ENCODE measurements at regions not wholly inside any gene's neighbourhood (a gene's known extent, or its start where the extent isn't known, plus 50 kb on each side); places are given as distances from the start of the nearest gene placed in this dataset.

- Histone ChIP-seq H2BK120ac (ENCODE audit: low read depth, low read length) (no peak overlapping the region), H3K27me3 (ENCODE audit: control insufficient read depth in 1 of 2, insufficient read depth in 1 of 2, low read length in 2 of 2) (no peaks in the 10 kb centered on the region), H3K23ac (ENCODE audit: low read length in 2 of 2) (no peak overlapping the region), H2AK5ac (ENCODE audit: low read length, severe bottlenecking) (no peak overlapping the region), H3K9me3 (ENCODE audit: control insufficient read depth, low read length) (no peaks in the 10 kb centered on the region), H2BK15ac (ENCODE audit: low read depth, poor library complexity, severe bottlenecking) (no peak overlapping the region), H3K27ac (ENCODE audit: low read length, poor library complexity, severe bottlenecking) (no peak overlapping the region), H4K91ac (ENCODE audit: low read length) (no peak overlapping the region), H3K4me2 (ENCODE audit: low read length, poor library complexity, severe bottlenecking) (no peak overlapping the region), H2AFZ (ENCODE audit: low read depth, low read length) (no peak overlapping the region), H3K18ac (ENCODE audit: low read depth in 1 of 2, low read length in 2 of 2) (no peak overlapping the region), H3K9ac (ENCODE audit: low read length) (no peak overlapping the region), H2BK12ac (ENCODE audit: low read length in 2 of 2) (no peak overlapping the region), H3K14ac (ENCODE audit: low read length in 2 of 2) (no peak overlapping the region), H3K4me3 (ENCODE audit: insufficient read depth in 1 of 2, low read depth in 1 of 2, low read length in 2 of 2) (no peak overlapping the region), H3K36me3 (ENCODE audit: control insufficient read depth in 1 of 2, insufficient read depth in 2 of 2, low read depth in 1 of 2, low read length in 2 of 2) (no peaks in the 10 kb centered on the region), H4K8ac (ENCODE audit: low read length) (no peak overlapping the region), H3K4ac (ENCODE audit: low read depth in 1 of 2, low read length in 2 of 2) (no peak overlapping the region), H2BK5ac (ENCODE audit: low read depth, low read length, poor library complexity, severe bottlenecking) (no peak overlapping the region), H3K79me1 (replicated peaks; ENCODE audit: low read length, poor library complexity, severe bottlenecking) (no peaks in the 10 kb centered on the region), H3K4me1 (ENCODE audit: control insufficient read depth, insufficient read depth, low read depth, low read length) (no peaks in the 10 kb centered on the region)
- 70% methylated on average over 3 of the region's 3 CpGs for WGBS
- no peak for DNase-seq
Observed at GRCh38 chr5:158236511-158237335, 377.8 kb upstream of the CLINT1 start.

- Histone ChIP-seq H2BK120ac (ENCODE audit: low read depth, low read length) (no peak overlapping the region), H3K79me1 (replicated peaks; ENCODE audit: low read length, poor library complexity, severe bottlenecking) (no peaks in the 10 kb centered on the region), H4K8ac (ENCODE audit: low read length) (no peak overlapping the region)
Observed at GRCh38 chr5:158235159-158235547, 376.2 kb upstream of the CLINT1 start.

GRCh38 chr5:158234323-158235158 is 375.6 kb upstream of the CLINT1 start:
- Histone ChIP-seq H3K23ac (ENCODE audit: low read length in 2 of 2) (no peak overlapping the region), H3K27me3 (ENCODE audit: control insufficient read depth in 1 of 2, insufficient read depth in 1 of 2, low read length in 2 of 2) (no peaks in the 10 kb centered on the region), H4K91ac (ENCODE audit: low read length) (no peak overlapping the region), H2AK5ac (ENCODE audit: low read length, severe bottlenecking) (no peak overlapping the region), H3K9me3 (ENCODE audit: control insufficient read depth, low read length) (no peaks in the 10 kb centered on the region), H3K14ac (ENCODE audit: low read length in 2 of 2) (no peak overlapping the region), H3K27ac (ENCODE audit: low read length, poor library complexity, severe bottlenecking) (no peak overlapping the region), H3K4ac (ENCODE audit: low read depth in 1 of 2, low read length in 2 of 2) (no peak overlapping the region), H2BK12ac (ENCODE audit: low read length in 2 of 2) (no peak overlapping the region), H3K18ac (ENCODE audit: low read depth in 1 of 2, low read length in 2 of 2) (no peak overlapping the region), H2BK15ac (ENCODE audit: low read depth, poor library complexity, severe bottlenecking) (no peak overlapping the region), H3K4me2 (ENCODE audit: low read length, poor library complexity, severe bottlenecking) (no peak overlapping the region), H3K79me1 (replicated peaks; ENCODE audit: low read length, poor library complexity, severe bottlenecking) (no peaks in the 10 kb centered on the region), H4K8ac (ENCODE audit: low read length) (no peak overlapping the region), H3K4me1 (ENCODE audit: control insufficient read depth, insufficient read depth, low read depth, low read length) (no peaks in the 10 kb centered on the region), H3K4me3 (ENCODE audit: insufficient read depth in 1 of 2, low read depth in 1 of 2, low read length in 2 of 2) (no peak overlapping the region), H3K9ac (ENCODE audit: low read length) (no peak overlapping the region), H3K36me3 (ENCODE audit: control insufficient read depth in 1 of 2, insufficient read depth in 2 of 2, low read depth in 1 of 2, low read length in 2 of 2) (no peaks in the 10 kb centered on the region), H2BK5ac (ENCODE audit: low read depth, low read length, poor library complexity, severe bottlenecking) (no peak overlapping the region), H2AFZ (ENCODE audit: low read depth, low read length) (no peak overlapping the region), H2BK120ac (ENCODE audit: low read depth, low read length) (no peak overlapping the region)
- WGBS = 82% methylated on average over 10 of the region's 11 CpGs
- DNase-seq = no peak

More at GRCh38 chr5:158235159-158235547, 376.2 kb upstream of the CLINT1 start:
- no peak overlapping the region for H4K91ac ChIP-seq (ENCODE audit: low read length)
- DNase-seq = no peak
- H2AFZ ChIP-seq (ENCODE audit: low read depth, low read length) = no peak overlapping the region
- no peak overlapping the region for H3K14ac ChIP-seq (ENCODE audit: low read length in 2 of 2)
- no peaks in the 10 kb centered on the region for H3K36me3 ChIP-seq (ENCODE audit: control insufficient read depth in 1 of 2, insufficient read depth in 2 of 2, low read depth in 1 of 2, low read length in 2 of 2)
- 88% methylated on average over 4 of the region's 4 CpGs for WGBS
- H3K4ac ChIP-seq (ENCODE audit: low read depth in 1 of 2, low read length in 2 of 2) = no peak overlapping the region
- H2BK5ac ChIP-seq (ENCODE audit: low read depth, low read length, poor library complexity, severe bottlenecking) = no peak overlapping the region
- no peak overlapping the region for H2AK5ac ChIP-seq (ENCODE audit: low read length, severe bottlenecking)
- no peak overlapping the region for H3K4me3 ChIP-seq (ENCODE audit: insufficient read depth in 1 of 2, low read depth in 1 of 2, low read length in 2 of 2)
- no peaks in the 10 kb centered on the region for H3K4me1 ChIP-seq (ENCODE audit: control insufficient read depth, insufficient read depth, low read depth, low read length)
- no peak overlapping the region for H3K9ac ChIP-seq (ENCODE audit: low read length)
- no peaks in the 10 kb centered on the region for H3K9me3 ChIP-seq (ENCODE audit: control insufficient read depth, low read length)
- no peaks in the 10 kb centered on the region for H3K27me3 ChIP-seq (ENCODE audit: control insufficient read depth in 1 of 2, insufficient read depth in 1 of 2, low read length in 2 of 2)
- H3K23ac ChIP-seq (ENCODE audit: low read length in 2 of 2) = no peak overlapping the region
- H3K4me2 ChIP-seq (ENCODE audit: low read length, poor library complexity, severe bottlenecking) = no peak overlapping the region
- H3K18ac ChIP-seq (ENCODE audit: low read depth in 1 of 2, low read length in 2 of 2) = no peak overlapping the region
- no peak overlapping the region for H2BK12ac ChIP-seq (ENCODE audit: low read length in 2 of 2)
- no peak overlapping the region for H3K27ac ChIP-seq (ENCODE audit: low read length, poor library complexity, severe bottlenecking)
- no peak overlapping the region for H2BK15ac ChIP-seq (ENCODE audit: low read depth, poor library complexity, severe bottlenecking)

GRCh38 chr5:158233735-158234322 is 374.9 kb upstream of the CLINT1 start:
- Histone ChIP-seq H3K4me2 (ENCODE audit: low read length, poor library complexity, severe bottlenecking) (no peak overlapping the region), H2AK5ac (ENCODE audit: low read length, severe bottlenecking) (no peak overlapping the region), H4K8ac (ENCODE audit: low read length) (no peak overlapping the region), H3K27ac (ENCODE audit: low read length, poor library complexity, severe bottlenecking) (no peak overlapping the region), H3K79me1 (replicated peaks; ENCODE audit: low read length, poor library complexity, severe bottlenecking) (no peaks in the 10 kb centered on the region), H3K9ac (ENCODE audit: low read length) (no peak overlapping the region), H3K14ac (ENCODE audit: low read length in 2 of 2) (no peak overlapping the region), H3K4me3 (ENCODE audit: insufficient read depth in 1 of 2, low read depth in 1 of 2, low read length in 2 of 2) (no peak overlapping the region), H2AFZ (ENCODE audit: low read depth, low read length) (no peak overlapping the region), H3K4me1 (ENCODE audit: control insufficient read depth, insufficient read depth, low read depth, low read length) (no peaks in the 10 kb centered on the region), H2BK5ac (ENCODE audit: low read depth, low read length, poor library complexity, severe bottlenecking) (no peak overlapping the region), H3K4ac (ENCODE audit: low read depth in 1 of 2, low read length in 2 of 2) (no peak overlapping the region), H2BK15ac (ENCODE audit: low read depth, poor library complexity, severe bottlenecking) (no peak overlapping the region), H3K9me3 (ENCODE audit: control insufficient read depth, low read length) (no peaks in the 10 kb centered on the region), H3K36me3 (ENCODE audit: control insufficient read depth in 1 of 2, insufficient read depth in 2 of 2, low read depth in 1 of 2, low read length in 2 of 2) (no peaks in the 10 kb centered on the region), H2BK120ac (ENCODE audit: low read depth, low read length) (no peak overlapping the region), H4K91ac (ENCODE audit: low read length) (no peak overlapping the region), H3K23ac (ENCODE audit: low read length in 2 of 2) (no peak overlapping the region), H3K27me3 (ENCODE audit: control insufficient read depth in 1 of 2, insufficient read depth in 1 of 2, low read length in 2 of 2) (no peaks in the 10 kb centered on the region), H2BK12ac (ENCODE audit: low read length in 2 of 2) (no peak overlapping the region), H3K18ac (ENCODE audit: low read depth in 1 of 2, low read length in 2 of 2) (no peak overlapping the region)
- WGBS = no CpG with 5 or more reads among the region's 2 CpGs
- DNase-seq = no peak

All from mesenchymal stem cell (in vitro differentiated cells and primary cell).